ENCODE measurements at regions not wholly inside any gene's neighbourhood (a gene's known extent, or its start where the extent isn't known, plus 50 kb on each side); places are given as distances from the start of the nearest gene placed in this dataset.

DNA sequence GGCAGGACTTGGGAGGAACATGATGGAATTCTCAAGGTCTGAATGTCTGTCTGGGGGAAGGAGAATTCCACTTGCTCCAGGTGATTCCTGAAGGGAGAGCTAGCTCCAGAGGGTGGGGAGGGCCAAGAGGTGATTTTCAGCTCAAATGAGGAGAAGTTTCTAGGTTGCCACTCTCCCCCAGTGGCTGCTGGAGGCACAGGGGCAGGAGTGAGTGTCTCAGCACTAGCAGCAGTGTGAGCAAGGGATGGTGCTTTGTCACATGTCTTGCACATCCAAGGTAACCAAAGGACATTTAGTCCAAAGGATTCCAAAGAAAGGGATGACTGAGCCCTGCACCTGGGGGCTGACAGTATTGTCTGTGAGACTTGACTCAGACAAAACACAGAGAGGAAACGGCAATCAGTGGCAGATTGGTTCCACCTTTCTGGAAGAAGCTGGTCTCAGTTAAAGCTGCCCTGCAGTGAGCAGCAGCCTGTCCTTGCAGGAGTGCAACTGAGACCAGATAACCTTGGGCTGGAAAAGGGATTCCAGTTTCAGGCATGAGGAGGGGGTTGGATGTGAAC, 51.2 kb upstream of the PCBD1 start:
- no peak for DNase-seq (ENCODE audit: low read depth)

GRCh38 chr10:70940834-70941568, 52.6 kb upstream of the PCBD1 start:
- DNase-seq (ENCODE audit: low read depth), result peak; percentile 91

DNA sequence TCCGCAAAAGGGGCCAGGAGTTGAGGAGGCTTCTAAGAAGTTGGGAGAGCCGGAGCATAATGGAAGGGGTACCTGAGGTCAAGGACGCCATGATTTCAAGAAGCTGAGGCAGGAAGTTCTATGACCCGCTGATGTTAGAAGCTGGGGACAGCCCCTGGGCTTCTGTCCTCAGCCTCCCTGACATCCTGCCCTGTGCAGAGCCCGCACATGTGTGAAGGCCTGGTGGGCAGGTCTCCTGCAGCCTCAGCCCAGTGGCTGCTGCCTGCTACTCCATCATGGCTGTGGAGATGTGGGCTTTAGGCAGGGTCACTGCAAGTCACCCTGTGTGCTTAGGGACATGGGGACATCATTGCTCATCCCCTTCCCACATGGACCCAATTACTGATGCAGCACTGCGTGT, 53.8 kb upstream of the PCBD1 start:
- no peak for DNase-seq (ENCODE audit: low read depth)

- DNase-seq (ENCODE audit: low read depth), result peak; percentile 61
These were observed 54.4 kb upstream of the PCBD1 start for GRCh38 chr10:70942725-70943124.

- DNase-seq (ENCODE audit: low read depth), result no peak
These were observed 54.9 kb upstream of the PCBD1 start for GRCh38 chr10:70943249-70943648.

- peak; percentile 34 for DNase-seq (ENCODE audit: low read depth)
These were observed 55.6 kb upstream of the PCBD1 start for GRCh38 chr10:70943841-70944466.

DNA sequence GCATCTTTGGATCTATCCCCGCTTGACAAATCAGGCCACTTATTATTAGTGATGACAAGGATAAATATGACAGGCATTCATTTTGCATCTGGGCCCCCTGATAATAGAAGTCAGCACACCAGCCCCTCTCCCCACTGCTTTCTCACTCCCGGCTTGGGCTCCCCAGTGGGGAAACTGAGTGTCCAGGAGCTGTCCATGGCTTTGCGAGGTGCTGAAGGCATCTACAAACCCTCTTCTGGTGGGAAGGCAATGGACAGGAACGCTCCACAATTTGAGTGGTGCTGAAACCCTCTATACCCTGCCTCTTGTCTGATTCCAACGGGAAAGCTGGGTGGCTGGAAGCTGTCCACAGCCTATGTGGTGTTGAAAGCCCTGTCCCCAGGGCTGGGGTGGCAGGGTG, 61.7 kb upstream of the PCBD1 start:
- DNase-seq (ENCODE audit: low read depth), result no peak

GRCh38 chr10:70950801-70951200, 62.4 kb upstream of the PCBD1 start:
- DNase-seq (ENCODE audit: low read depth), result no peak

- DNase-seq (ENCODE audit: low read depth), result peak; percentile 69
These were observed 64.0 kb upstream of the PCBD1 start for GRCh38 chr10:70952401-70952800.

DNA sequence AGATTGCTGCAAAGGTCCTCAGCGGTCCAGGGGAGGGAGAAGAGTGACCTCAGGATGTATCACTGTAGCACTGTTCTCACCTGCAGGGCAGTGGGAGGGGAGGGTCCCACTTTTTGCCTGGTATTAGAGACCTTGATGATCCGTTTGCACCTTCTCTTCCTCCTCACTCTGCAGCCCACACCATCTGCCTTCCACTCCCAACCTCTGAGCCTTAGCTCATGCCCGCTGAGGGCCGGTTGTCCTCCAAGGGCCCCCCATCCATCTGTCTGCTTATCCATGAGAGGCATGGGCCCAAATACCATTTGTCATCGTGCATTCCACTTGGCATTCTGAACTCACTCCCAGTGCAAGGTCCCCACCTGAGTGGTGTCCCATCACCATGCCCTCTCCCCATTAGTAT, 64.6 kb upstream of the PCBD1 start:
- no peak for DNase-seq (ENCODE audit: low read depth)

GRCh38 chr10:70954381-70955176, 66.2 kb upstream of the PCBD1 start:
- DNase-seq (ENCODE audit: low read depth), result no peak

- no peak for DNase-seq (ENCODE audit: low read depth)
These were observed 67.8 kb upstream of the PCBD1 start for GRCh38 chr10:70956029-70956759.

DNA sequence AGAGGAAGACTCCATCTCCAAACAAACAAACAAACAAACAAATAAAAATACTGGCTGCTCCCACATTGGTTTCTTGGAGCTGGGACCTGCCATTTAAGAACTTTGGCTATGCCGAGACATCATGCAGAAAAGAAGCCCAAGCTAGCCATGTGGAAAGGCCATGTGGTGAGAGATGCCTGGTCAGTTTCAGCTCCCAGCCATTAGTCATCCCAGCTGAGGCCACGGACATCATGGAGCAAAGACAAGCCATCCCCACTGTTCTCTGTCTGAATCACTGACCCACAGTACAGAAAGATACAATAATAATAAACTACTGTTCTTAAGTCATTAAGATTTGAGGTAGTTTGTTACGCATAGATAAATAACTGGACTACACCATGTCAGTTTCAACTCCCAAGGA, 70.0 kb upstream of the PCBD1 start:
- peak; percentile 19 for DNase-seq (ENCODE audit: low read depth)

DNA sequence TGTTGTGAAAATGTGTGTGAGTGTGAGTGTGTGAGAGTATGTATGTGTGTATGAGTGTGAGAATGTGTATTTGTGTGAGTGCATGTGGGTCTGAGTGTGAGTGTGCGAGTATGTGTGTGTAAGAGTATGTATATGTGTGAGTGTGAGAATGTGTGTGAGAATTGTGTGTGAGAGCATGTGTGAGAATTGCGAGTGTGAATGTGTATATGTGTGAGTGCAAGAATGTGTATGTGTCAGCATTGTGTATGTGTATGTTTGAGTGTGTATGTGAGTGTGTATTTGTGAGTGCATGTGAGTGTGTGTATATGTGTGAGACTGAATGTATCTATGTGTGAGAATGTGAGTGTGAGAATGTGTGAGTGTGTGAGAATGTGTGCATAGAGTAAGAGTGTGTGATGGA, 72.0 kb upstream of the PCBD1 start:
- no peak for DNase-seq (ENCODE audit: low read depth)

- no peak for DNase-seq (ENCODE audit: low read depth)
These were observed 72.6 kb upstream of the PCBD1 start for GRCh38 chr10:70960783-70961570.

- no peak for DNase-seq (ENCODE audit: low read depth)
These were observed 74.3 kb upstream of the PCBD1 start for GRCh38 chr10:70962686-70963085.

DNA sequence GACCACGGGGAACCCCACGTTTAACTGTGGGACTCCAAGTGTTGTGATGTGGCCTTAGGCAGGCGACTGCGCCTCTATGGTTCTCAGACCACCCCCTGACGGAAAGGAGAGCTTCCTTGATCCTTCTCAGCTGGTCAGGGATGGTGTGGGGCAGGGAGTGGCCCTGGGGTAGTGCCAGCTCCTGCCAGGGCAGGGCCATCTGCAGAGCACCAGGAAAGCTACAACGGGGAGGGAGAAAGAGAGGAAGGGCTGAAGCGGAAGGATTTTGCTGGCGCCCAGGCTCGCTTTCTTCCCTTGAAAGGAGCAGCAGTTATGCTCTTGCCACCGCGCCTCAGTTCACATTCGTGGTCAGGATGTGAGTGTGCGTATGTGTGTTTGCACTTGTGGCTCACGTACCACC, 74.9 kb upstream of the PCBD1 start:
- DNase-seq (ENCODE audit: low read depth), result no peak

DNA sequence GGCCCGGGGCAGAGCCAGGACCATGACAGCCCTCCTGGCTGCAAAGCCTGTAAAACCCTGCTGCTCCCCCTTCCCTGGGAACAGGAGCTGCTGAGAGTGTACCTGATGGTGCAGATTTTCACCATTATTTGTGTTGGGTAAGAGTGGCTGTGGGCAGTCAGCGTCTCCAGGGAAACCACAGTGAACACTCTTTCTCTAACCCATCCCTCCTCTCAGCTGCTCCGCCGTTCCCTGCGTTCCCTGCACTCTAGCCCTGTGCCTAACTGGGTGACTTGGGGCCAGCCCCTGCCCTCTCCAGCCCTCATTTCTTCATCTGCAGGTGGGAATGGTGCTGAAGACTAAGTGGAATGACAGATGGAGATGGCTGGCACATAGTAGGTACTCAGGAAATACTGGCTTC, 75.9 kb upstream of the PCBD1 start:
- DNase-seq (ENCODE audit: low read depth), result no peak

DNA sequence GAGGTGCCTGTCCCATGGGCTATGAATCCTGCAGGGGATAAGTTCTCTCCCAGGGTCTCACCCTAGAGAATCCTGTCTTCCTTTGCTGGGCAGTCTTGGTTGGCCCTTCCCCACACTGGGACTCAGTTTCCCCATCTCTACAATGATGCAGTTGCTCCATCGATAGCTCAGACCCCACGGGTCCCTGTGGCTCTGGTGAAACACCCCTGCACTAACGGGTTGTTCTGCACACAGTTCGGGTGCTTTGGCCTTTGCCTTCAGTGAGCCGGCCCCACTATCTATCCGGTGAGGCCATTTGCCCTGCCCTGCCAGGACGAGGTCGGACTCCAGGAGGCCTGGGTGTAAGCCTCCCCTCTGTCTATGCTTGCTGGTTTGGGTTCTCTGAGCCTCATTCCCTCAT, 76.5 kb upstream of the PCBD1 start:
- no peak for DNase-seq (ENCODE audit: low read depth)

GRCh38 chr10:70965566-70965965, 77.2 kb upstream of the PCBD1 start:
- DNase-seq (ENCODE audit: low read depth), result no peak

All from myocyte (in vitro differentiated cells).